GM21529 (cell line): ENCODE measurements at regions not wholly inside any gene's neighbourhood (a gene's known extent, or its start where the extent isn't known, plus 50 kb on each side); places are given as distances from the start of the nearest gene placed in this dataset.

Source experiments
- ATAC-seq: cut with Tn5 transposase; IDR thresholded peaks from one replicate; pipeline ENCODE4 v1.9.1; 2021; ENCODE audit not compliant: unreplicated experiment

GRCh38 chr14:58697930-58698642 lies 60.3 kb downstream of the DACT1 start:
- ATAC-seq, result no peak

DNA sequence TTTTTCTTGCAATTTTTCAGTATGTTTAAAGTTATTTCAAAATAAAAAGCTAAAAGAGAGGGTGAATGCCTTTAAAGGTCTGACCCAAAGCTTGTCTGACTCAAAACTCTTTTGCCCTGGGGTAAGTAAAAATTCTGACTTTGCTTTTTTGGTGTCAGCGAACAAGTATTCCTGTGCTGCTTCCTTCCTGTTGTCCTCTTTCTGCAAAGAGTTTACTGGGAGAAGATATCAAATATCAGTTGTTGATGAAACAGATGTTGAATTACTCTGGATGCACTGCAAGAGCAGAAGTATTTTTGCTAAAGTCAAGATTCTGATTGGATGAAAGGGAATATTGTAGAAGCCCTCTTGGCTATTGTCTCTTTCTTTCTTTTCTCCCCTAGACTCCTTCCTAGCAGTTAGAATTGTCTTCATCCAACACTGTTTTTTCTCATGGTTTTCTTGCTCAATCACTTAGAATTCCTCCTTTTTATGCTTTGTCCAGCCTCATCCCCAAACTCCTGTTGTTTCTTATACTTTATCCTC lies 62.0 kb downstream of the DACT1 start:
- ATAC-seq, result no peak

- ATAC-seq, result no peak
These were observed 63.4 kb downstream of the DACT1 start for GRCh38 chr14:58701156-58701555.

DNA sequence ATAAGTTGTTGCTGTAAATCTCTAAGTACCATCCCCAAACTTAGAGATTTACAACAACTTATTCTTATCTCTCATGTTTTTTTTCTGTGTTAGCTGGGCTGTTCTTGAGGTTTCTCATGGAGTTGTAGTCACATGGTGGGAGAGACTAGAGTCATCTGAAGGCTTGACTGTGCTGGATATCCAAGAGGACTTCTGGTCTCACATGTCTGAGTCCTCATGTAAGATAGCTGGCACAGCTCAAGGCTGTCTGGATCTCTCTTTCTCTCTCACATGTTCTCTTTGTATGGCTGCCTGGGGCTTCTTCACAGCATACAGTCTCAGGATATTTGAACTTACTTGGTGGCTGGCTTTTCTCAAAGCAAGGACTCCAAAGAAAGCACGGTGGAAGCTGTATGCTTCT lies 63.8 kb downstream of the DACT1 start:
- no peak for ATAC-seq

GRCh38 chr14:58702441-58703160 lies 64.8 kb downstream of the DACT1 start:
- no peak for ATAC-seq

DNA sequence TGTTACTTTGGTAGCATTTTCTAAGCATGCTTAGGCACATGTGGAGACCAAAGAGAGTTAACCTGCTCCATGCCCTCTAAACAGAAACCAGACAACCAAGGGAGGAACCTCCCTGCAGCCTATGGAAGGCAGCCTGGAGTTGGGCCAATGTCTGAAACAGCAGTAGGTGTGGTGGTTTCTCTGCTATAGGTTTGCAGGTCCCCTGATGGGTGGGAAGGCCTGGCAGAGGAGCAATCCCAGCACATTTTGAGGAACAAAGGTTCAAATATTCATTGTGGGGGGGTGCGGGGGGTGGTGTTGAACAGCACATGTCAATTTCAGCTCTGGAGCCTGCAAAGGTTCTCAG lies 65.4 kb downstream of the DACT1 start:
- ATAC-seq, result no peak

- ATAC-seq, result no peak
These were observed 67.3 kb downstream of the DACT1 start for GRCh38 chr14:58705066-58705465.

GRCh38 chr14:58707949-58708348 lies 70.2 kb downstream of the DACT1 start:
- ATAC-seq, result no peak

- ATAC-seq, result no peak
These were observed 72.2 kb downstream of the DACT1 start for GRCh38 chr14:58709949-58710348.

DNA sequence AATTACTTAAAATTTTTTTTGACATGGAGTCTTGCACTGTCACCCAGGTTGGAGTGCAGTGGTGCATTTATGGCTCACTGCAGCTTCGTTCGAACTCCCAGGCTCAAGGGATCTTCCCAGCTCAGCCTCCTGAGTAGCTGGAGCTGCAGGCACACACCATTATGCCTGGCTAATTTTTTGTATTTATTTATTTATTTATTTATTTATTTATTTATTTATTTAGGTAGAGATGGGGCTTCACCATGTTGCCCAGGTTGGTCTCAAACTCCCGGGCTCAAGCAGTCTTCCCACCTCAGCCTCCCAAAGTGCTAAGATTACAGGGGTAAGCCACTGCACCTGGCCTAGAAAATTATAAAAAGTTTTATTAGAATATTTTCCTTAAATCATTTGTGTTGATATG lies 73.6 kb downstream of the DACT1 start:
- ATAC-seq, result no peak

DNA sequence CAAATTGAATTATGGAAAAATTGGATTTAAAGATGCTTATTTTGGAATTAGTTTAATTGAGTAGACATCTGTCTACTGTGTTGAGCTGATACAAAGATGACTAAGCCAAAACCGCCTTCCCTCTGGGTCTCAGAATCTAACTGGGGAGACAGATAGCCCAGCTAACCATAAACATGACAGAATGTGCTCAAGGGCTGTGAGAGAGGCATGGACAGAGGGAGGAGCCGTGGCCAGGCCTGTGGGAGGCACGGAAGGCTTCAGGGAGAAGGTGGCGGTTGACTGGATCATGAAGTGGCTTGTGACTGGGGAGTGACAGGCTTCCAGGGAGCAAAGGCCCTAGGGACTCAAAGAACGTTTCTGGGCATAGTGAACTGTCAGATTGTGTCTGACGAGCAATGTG lies 74.6 kb downstream of the DACT1 start:
- ATAC-seq, result no peak

GRCh38 chr14:58713677-58714076 lies 75.9 kb downstream of the DACT1 start:
- ATAC-seq, result no peak

GRCh38 chr14:58716706-58717105 lies 78.9 kb downstream of the DACT1 start:
- no peak for ATAC-seq

DNA sequence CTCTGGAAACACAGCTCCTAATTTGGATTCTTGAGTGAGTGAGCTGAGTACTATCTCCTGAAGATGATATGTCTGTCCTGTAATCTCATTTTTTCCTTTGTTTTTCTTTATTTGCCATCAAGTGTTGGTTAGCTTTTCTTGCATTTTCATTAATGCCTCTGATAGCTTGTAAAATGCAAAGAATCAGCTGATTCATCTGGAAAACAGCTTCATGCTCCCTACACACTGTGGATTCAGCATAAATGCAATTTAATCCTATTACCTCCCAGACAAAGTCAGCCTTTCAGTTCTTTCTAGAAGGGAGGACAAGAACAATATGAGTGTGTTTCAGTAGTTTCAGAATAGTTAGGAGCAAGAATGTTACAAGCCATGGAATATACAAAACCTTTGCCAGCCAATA lies 79.4 kb downstream of the DACT1 start:
- ATAC-seq, result no peak

DNA sequence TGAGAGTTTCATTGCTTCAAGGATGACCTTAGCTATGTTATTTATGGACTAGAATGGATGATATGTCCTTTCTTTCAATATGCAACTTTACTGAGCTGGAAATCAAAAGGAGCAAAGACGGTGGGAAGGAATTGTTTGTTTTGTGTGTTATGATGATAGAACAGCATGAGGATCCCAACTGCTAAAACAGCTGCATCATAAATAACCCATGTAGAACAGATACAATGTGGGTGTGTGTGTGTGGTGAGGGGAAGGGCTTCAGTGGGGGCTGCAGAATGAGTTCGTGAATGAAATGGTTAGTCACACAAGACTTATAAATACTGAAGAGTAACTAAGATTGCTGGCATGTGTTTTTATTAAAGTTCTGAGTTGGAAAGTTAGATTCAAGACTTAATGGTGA lies 80.1 kb downstream of the DACT1 start:
- no peak for ATAC-seq

DNA sequence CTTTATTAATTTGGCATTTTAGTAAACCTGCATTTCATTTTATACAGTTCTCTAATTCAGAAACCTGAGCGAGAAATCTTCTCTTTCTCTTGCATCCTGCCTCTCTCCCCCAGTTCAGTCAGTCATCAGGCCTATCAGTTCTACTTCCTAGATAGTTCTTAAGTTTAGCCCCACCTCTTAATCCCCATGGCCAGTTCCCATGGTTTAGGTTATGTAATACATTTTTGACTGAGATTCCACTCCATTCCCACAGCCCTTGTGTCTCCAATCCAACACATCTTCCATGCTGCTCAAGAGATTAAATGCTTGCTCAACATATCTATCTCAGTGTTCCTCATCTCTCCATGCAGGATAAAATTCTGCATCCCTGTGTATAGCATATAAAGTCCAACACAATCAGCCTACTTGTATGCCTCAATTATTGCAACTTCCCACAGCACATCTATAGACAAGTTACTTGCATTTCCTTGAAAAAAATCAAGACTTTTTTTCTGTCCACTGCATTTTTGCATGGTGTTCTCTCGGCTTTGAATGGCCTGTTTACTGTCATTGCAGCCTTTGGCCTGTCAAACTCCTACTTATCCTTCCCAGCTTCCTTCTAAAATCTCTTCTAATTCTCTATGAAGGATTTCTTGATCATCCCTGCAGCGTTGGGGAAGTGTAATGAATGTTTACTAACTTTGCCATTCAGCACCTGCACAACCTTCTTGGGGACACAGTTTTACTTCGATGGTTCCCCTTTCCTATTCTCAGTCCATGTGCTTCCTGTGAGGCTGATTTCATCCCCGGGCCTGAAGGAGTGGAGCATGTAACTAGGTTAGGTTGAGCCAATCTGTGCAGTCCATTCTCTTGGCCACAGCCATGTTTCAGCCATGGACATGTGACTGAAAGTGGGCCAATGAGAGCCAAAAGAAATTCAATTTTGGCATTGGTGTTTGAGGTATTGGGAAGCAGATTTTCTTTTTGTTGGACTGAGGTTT lies 80.8 kb downstream of the DACT1 start:
- no peak for ATAC-seq

GRCh38 chr14:58721723-58722122 lies 84.0 kb downstream of the DACT1 start:
- no peak for ATAC-seq

DNA sequence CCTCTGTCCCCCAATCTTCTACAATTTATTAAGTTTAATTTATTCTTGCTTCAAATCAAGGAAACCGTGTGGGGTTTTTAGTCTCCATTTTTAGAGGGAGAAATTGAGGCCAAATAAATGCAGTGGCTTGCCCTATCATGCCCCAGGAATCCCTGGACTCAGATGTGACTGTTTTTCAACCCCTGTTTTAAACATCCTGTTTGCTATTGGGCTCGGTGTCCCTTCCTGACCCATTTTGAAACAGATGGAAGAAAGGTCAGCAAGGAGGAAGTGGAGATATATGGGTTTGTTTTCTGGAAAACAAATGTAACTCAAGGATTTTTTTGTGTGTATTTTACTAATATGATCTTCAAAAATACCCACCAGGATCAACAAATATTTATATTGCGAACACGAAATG lies 84.7 kb downstream of the DACT1 start:
- no peak for ATAC-seq

DNA sequence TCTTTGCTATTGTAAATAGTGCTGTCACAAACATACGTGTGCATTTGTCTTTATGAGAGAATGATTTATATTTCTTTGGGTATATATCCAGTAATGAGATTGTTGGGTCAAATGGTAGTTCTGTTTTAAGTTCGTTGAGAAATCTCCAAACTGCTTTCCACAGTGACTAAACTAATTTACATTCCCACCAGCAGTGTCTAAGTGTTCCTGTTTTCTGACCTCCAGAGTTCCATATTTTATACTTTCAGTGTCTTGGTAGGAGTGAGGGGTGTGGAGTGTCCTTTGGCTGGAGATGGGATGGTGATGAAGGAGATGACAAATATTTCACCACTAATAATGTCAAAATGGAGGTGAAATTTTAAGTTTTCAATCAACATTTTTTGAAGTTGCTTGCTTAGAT lies 86.4 kb downstream of the DACT1 start:
- no peak for ATAC-seq

DNA sequence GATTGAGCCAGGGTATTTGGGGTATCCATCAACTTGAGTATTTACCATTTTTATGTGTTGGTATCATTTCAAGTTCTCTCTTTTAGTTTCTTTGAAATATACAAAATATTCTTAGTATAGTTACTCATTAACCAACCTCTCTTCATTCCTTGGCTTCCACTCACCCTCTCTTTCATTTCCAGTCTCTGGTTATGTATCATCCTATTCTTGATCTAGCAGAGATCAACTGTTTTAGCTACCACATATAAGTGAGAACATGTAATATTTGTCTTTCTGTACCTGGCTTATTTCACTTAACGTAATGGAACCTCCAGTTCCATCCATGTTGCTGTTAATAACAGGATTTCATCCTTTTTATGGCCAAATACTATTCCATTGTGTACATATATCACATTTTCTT lies 86.9 kb downstream of the DACT1 start:
- ATAC-seq, result no peak

- ATAC-seq, result no peak
These were observed 87.5 kb downstream of the DACT1 start for GRCh38 chr14:58725226-58725625.
